CD14-positive monocyte (primary cell): ENCODE measurements at regions not wholly inside any gene's neighbourhood (a gene's known extent, or its start where the extent isn't known, plus 50 kb on each side); places are given as distances from the start of the nearest gene placed in this dataset.

Source experiments
- DNase-seq, 3 donors: peaks; one replicate each; pipeline ENCODE4 v3.0.0-alpha.2; 2011 to 2022
- H2AFZ ChIP-seq: 2 replicates; pipeline ENCODE4 v1.6.0; 2012; ENCODE audit warnings: mild to moderate bottlenecking, low read depth, low read length, inconsistent platforms; ENCODE audit not compliant: insufficient read depth, poor library complexity, severe bottlenecking
- H3K27ac ChIP-seq, 2 donors: 1 replicate in 1 of 2; 2 replicates in 1 of 2; pipeline ENCODE4 v1.5.1; 2012 to 2013; ENCODE audit warnings: low read length in 2 of 2, control low read depth in 1 of 2, inconsistent platforms in 1 of 2, low read depth in 1 of 2, mild to moderate bottlenecking in 1 of 2
- H3K27me3 ChIP-seq, 2 donors: one replicate each; pipeline versions ENCODE4 v1.6.0 to v1.6.1; 2011 to 2013; ENCODE audit warnings: low read length in 2 of 2; ENCODE audit not compliant: control insufficient read depth in 2 of 2, insufficient read depth in 2 of 2
- H3K36me3 ChIP-seq, 2 donors: replicated peaks in 1 of 2; 1 replicate in 1 of 2; 2 replicates in 1 of 2; pipeline versions ENCODE4 v1.5.1 to v1.6.1; 2012 to 2013; ENCODE audit warnings: low read length in 2 of 2, control low read depth in 1 of 2, inconsistent platforms in 1 of 2, mild to moderate bottlenecking in 1 of 2; ENCODE audit not compliant: insufficient read depth in 2 of 2, control insufficient read depth in 1 of 2
- H3K4me1 ChIP-seq, 2 donors: 1 replicate in 1 of 2; 2 replicates in 1 of 2; pipeline versions ENCODE4 v1.5.1 to v1.6.1; 2012 to 2013; ENCODE audit warnings: low read length in 2 of 2, control low read depth in 1 of 2, inconsistent platforms in 1 of 2, mild to moderate bottlenecking in 1 of 2, moderate library complexity in 1 of 2; ENCODE audit not compliant: insufficient read depth in 2 of 2, control insufficient read depth in 1 of 2
- H3K4me2 ChIP-seq: replicated peaks from 2 replicates; pipeline ENCODE3; 2012; ENCODE audit warnings: low read length, moderate library complexity, mild to moderate bottlenecking; ENCODE audit not compliant: poor library complexity, severe bottlenecking; ENCODE audit errors: extremely low read depth
- H3K4me3 ChIP-seq, 3 experiments: fragments of 200-600 bp in 1 of 3; sonication (generic) in 1 of 3; replicated peaks in 1 of 3; 1 replicate in 2 of 3; 2 replicates in 1 of 3; pipeline ENCODE4 v1.5.1; 2011 to 2013; ENCODE audit warnings: low read length in 3 of 3, mild to moderate bottlenecking in 3 of 3, control low read depth in 2 of 3, low read depth in 2 of 3, inconsistent platforms in 1 of 3, moderate library complexity in 1 of 3
- H3K79me2 ChIP-seq: 2 replicates; pipeline ENCODE4 v1.6.0; 2012; ENCODE audit warnings: mild to moderate bottlenecking, control low read depth, inconsistent platforms, low read length, moderate library complexity; ENCODE audit not compliant: insufficient read depth
- H3K9ac ChIP-seq: 2 replicates; pipeline ENCODE4 v1.6.0; 2017; ENCODE audit warnings: low read length, mild to moderate bottlenecking; ENCODE audit not compliant: insufficient read depth, poor library complexity, severe bottlenecking
- H3K9me3 ChIP-seq, 2 donors: replicated peaks in 1 of 2; 1 replicate in 1 of 2; 2 replicates in 1 of 2; pipeline versions ENCODE4 v1.5.1 to v1.6.1; 2012 to 2013; ENCODE audit warnings: low read length in 2 of 2, control low read depth in 1 of 2; ENCODE audit not compliant: control insufficient read depth in 1 of 2, insufficient read depth in 1 of 2
- H4K20me1 ChIP-seq: 2 replicates; pipeline ENCODE4 v1.6.0; 2012; ENCODE audit warnings: mild to moderate bottlenecking, low read length, control low read depth, moderate library complexity; ENCODE audit not compliant: insufficient read depth
- H3K27ac Mint-ChIP-seq, 7 donors: one replicate each; pipeline ENCODE4 v1.8.0; 2020; ENCODE audit warnings: mild to moderate bottlenecking in 7 of 7, mixed read lengths in 7 of 7, moderate library complexity in 6 of 7, inconsistent platforms in 2 of 7
- H3K27me3 Mint-ChIP-seq, 3 donors: one replicate each; pipeline ENCODE4 v1.8.0; 2021 to 2022; ENCODE audit warnings: low read depth in 3 of 3, mild to moderate bottlenecking in 3 of 3, mixed read lengths in 3 of 3, moderate library complexity in 3 of 3, inconsistent platforms in 1 of 3
- H3K36me3 Mint-ChIP-seq, 2 donors: one replicate each; pipeline ENCODE4 v1.8.0; 2020; ENCODE audit warnings: mixed read lengths in 2 of 2, inconsistent platforms in 1 of 2, mild to moderate bottlenecking in 1 of 2
- H3K4me1 Mint-ChIP-seq: one replicate; pipeline ENCODE4 v1.8.0; 2020; ENCODE audit warnings: mild to moderate bottlenecking, mixed read lengths
- H3K4me3 Mint-ChIP-seq, 2 donors: one replicate each; pipeline ENCODE4 v1.8.0; 2020; ENCODE audit warnings: mild to moderate bottlenecking in 2 of 2, mixed read lengths in 2 of 2, moderate library complexity in 1 of 2
- H3K9me3 Mint-ChIP-seq, 7 donors: one replicate each; pipeline ENCODE4 v1.8.0; 2020 to 2022; ENCODE audit warnings: mixed read lengths in 7 of 7, mild to moderate bottlenecking in 6 of 7, moderate library complexity in 6 of 7, inconsistent platforms in 2 of 7
- WGBS: methylation state at CpG from one replicate; pipeline ENCODE4 v1.1.5; 2013; ENCODE audit warnings: missing lambda C conversion rate; ENCODE audit not compliant: insufficient coverage; 5-methylcytosine and 5-hydroxymethylcytosine counted together
- intact Hi-C, 2 donors: fragments of 100-400 bp; cut with micrococcal nuclease; formaldehyde crosslinking; loops; one replicate each; pipeline versions ENCODE4 v1.15.0 to v1.15.1; 2023
- TF ChIP-seq, protein P1 (sequence below): fragments of 200-600 bp; IDR thresholded peaks from one replicate; pipeline ENCODE4 v1.8.0; 2022; ENCODE audit warnings: antibody characterized with exemption, mild to moderate bottlenecking

DNA sequence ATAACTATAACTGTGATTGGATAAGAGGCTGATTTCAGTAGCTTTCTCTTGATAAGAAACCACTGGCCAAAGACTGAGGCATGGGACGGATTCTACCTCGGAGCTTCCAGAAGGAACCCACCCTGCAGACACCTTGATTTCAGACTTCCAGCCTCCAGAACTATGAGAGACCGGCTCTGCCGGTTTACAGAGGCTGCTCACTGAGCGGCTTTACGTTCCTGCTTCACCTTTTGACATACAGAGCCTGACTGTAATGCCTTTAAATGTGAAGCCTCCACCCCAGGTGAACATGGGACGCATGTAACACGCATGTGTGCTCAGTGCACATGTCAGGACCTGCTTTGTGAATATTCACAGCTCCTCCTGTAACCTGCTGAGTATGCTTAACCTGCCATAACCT lies 361.5 kb downstream of the CTTN start:
- WGBS = 94% methylated on average over 8 of the region's 8 CpGs
- DNase-seq = no peak
- Histone ChIP-seq H3K27ac (no peak overlapping the region), H3K4me2 (no peak overlapping the region), H3K9me3 (no peaks in the 10 kb centered on the region), H4K20me1 (no peaks in the 10 kb centered on the region), H3K27me3 (peaks cover 0 to 10% of the 10 kb centered on the region in 2 donors), H3K4me3 (no peak overlapping the region), H2AFZ (no peak overlapping the region), H3K4me1 (no peaks in the 10 kb centered on the region), H3K9ac (no peak overlapping the region), H3K36me3 (no peaks in the 10 kb centered on the region), H3K79me2 (no peaks in the 10 kb centered on the region)
- Mint-ChIP-seq H3K4me3 (no peak overlapping the region), H3K4me1 (no peaks in the 10 kb centered on the region), H3K9me3 (peaks cover 0 to 10% (median 3%) of the 10 kb centered on the region in 7 donors), H3K27ac (no peak overlapping the region), H3K27me3 (peaks cover 7 to 12% (median 11%) of the 10 kb centered on the region in 3 donors), H3K36me3 (no peaks in the 10 kb centered on the region)
- TF ChIP-seq, protein P1, sequence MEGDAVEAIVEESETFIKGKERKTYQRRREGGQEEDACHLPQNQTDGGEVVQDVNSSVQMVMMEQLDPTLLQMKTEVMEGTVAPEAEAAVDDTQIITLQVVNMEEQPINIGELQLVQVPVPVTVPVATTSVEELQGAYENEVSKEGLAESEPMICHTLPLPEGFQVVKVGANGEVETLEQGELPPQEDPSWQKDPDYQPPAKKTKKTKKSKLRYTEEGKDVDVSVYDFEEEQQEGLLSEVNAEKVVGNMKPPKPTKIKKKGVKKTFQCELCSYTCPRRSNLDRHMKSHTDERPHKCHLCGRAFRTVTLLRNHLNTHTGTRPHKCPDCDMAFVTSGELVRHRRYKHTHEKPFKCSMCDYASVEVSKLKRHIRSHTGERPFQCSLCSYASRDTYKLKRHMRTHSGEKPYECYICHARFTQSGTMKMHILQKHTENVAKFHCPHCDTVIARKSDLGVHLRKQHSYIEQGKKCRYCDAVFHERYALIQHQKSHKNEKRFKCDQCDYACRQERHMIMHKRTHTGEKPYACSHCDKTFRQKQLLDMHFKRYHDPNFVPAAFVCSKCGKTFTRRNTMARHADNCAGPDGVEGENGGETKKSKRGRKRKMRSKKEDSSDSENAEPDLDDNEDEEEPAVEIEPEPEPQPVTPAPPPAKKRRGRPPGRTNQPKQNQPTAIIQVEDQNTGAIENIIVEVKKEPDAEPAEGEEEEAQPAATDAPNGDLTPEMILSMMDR = no peak
- intact Hi-C loops = loop anchor here (10.0 kb wide), 2 partner anchors 285 to 295 kb away; no protein-coding TSS in a partner anchor

DNA sequence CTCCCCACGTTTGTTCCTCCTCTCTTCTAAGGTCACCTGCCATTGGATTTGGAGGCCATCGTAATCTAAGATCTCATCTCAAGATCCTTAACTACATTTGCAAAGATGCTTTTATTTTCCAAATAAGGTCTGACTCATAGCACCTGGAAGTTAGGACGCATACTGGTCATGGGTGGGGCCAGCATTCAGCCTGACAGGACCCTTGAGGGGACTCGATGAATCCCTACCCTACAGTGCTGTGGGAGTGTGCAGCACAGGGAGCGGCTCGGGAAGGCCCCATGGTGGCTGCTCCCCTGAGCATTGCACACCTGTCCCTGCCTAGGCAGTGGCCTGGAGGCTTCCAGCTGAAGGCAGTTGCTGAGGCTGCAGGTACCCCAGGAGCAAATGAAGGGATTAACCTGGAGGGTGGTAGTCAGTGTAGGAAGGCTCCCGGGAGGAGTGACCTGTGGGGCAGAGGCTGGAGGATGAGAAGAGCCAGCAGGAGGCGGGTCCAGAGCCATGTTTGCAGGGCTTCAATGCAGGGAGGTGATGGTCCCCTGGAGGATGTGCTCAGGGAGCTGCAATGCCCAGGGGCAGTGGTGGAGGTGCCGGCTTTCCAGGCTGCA lies 362.2 kb downstream of the CTTN start:
- H3K9ac ChIP-seq = no peak overlapping the region
- H2AFZ ChIP-seq = no peak overlapping the region
- Mint-ChIP-seq H3K4me3 (no peak overlapping the region), H3K27ac (no peak overlapping the region), H3K27me3 (peaks cover 7 to 11% (median 8%) of the 10 kb centered on the region in 3 donors), H3K4me1 (no peaks in the 10 kb centered on the region), H3K9me3 (peaks cover 0 to 10% (median 3%) of the 10 kb centered on the region in 7 donors), H3K36me3 (no peaks in the 10 kb centered on the region)
- H3K27ac ChIP-seq = no peak overlapping the region
- H3K4me2 ChIP-seq = no peak overlapping the region
- intact Hi-C loops = no loop called here
- DNase-seq = no peak
- no peaks in the 10 kb centered on the region for H4K20me1 ChIP-seq
- TF ChIP-seq, protein P1 = no peak
- 93% methylated on average over 5 of the region's 9 CpGs for WGBS
- no peaks in the 10 kb centered on the region for H3K4me1 ChIP-seq
- no peak overlapping the region for H3K4me3 ChIP-seq
- no peaks in the 10 kb centered on the region for H3K9me3 ChIP-seq
- H3K36me3 ChIP-seq = no peaks in the 10 kb centered on the region
- H3K27me3 ChIP-seq = peaks cover 0 to 8% of the 10 kb centered on the region in 2 donors
- H3K79me2 ChIP-seq = no peaks in the 10 kb centered on the region
